ENCODE measurements at regions not wholly inside any gene's neighbourhood (a gene's known extent, or its start where the extent isn't known, plus 50 kb on each side); places are given as distances from the start of the nearest gene placed in this dataset.

GRCh38 chr4:173700650-173701049 is 170.6 kb upstream of the HAND2 start:
- TF ChIP-seq POLR2A (IDR thresholded peaks at IDR 0.05) (no peak), CTCF (IDR thresholded peaks at IDR 0.05) (no peak), EP300 (IDR thresholded peaks at IDR 0.05) (no peak)
